Mucosa of rectum (tissue), 2 donors: ENCODE measurements at regions not wholly inside any gene's neighbourhood (a gene's known extent, or its start where the extent isn't known, plus 50 kb on each side); places are given as distances from the start of the nearest gene placed in this dataset.

Experiments used
- H3K27ac ChIP-seq, 2 donors: one replicate each; pipeline ENCODE4 v1.7.0; 2013; ENCODE audit warnings: inconsistent platforms in 2 of 2, low read depth in 2 of 2, low read length in 2 of 2
- H3K27me3 ChIP-seq, 2 donors: one replicate each; pipeline ENCODE4 v1.7.0; 2013; ENCODE audit warnings: low read length in 2 of 2; ENCODE audit not compliant: control insufficient read depth in 2 of 2, insufficient read depth in 2 of 2
- H3K36me3 ChIP-seq, 2 donors: one replicate each; pipeline ENCODE4 v1.7.0; 2013; ENCODE audit warnings: low read length in 2 of 2; ENCODE audit not compliant: control insufficient read depth in 2 of 2, insufficient read depth in 2 of 2
- H3K4me1 ChIP-seq, 2 donors: one replicate each; pipeline ENCODE4 v1.7.0; 2013; ENCODE audit warnings: low read length in 2 of 2, mild to moderate bottlenecking in 1 of 2; ENCODE audit not compliant: control insufficient read depth in 2 of 2, insufficient read depth in 2 of 2
- H3K4me3 ChIP-seq, 2 donors: one replicate each; pipeline ENCODE4 v1.7.0; 2013; ENCODE audit warnings: low read length in 2 of 2
- H3K9ac ChIP-seq, 2 donors: one replicate each; pipeline ENCODE4 v1.7.0; 2013; ENCODE audit warnings: low read length in 2 of 2, low read depth in 1 of 2, mild to moderate bottlenecking in 1 of 2
- H3K9me3 ChIP-seq, 2 donors: one replicate each; pipeline ENCODE4 v1.7.0; 2013; ENCODE audit warnings: low read length in 2 of 2; ENCODE audit not compliant: control insufficient read depth in 2 of 2
- donor health status: healthy.
- donor health status: Normal muscosa, but diverticular disease.

DNA sequence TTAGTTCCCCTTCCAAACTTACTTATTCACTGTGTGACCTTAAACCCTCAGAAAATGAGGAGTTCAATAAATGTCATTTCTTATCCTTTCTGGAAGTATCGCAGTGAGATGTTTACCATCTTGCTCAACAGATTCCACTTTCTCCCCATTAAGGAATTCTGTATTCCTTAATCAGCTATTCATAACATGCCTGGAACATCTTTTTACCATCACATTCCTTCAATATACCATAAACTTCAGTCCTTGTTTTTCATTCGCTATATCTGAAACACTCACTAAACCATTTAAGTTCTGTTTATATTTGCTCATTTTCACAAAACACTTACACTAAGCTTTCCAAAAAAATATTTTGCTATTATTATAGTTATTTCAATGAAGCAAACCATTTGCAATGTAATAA lies 1158.6 kb downstream of the CDH12 start:
- Histone ChIP-seq H3K27me3 (no peaks in the 10 kb centered on the region), H3K9me3 (no peaks in the 10 kb centered on the region), H3K27ac (no peak overlapping the region), H3K9ac (no peak overlapping the region), H3K36me3 (no peaks in the 10 kb centered on the region), H3K4me1 (no peaks in the 10 kb centered on the region), H3K4me3 (no peak overlapping the region)

GRCh38 chr5:21693591-21693990 lies 1159.6 kb downstream of the CDH12 start:
- Histone ChIP-seq H3K4me3 (no peak overlapping the region), H3K27ac (no peak overlapping the region), H3K27me3 (no peaks in the 10 kb centered on the region), H3K9me3 (no peaks in the 10 kb centered on the region), H3K9ac (no peak overlapping the region), H3K36me3 (no peaks in the 10 kb centered on the region), H3K4me1 (no peaks in the 10 kb centered on the region)

DNA sequence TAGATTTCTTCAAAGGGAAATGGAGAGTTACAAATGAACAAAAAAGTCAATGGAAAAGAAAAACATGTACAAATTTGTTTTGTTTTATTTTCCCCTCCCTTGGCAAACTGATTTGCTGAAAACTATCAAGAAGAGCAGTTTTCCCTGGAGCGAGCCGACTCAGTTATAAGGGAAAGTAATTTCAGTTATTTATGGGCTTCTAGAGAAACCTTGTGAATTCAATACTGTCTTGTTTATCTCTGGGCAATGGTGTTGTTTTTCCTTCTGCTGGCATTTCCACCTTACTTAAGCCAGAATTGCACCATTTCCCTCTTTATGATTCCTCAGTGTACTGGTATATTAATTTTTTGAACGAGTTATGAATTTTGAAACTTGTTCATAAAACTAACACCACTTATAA lies 1163.6 kb downstream of the CDH12 start:
- no peak overlapping the region for H3K9ac ChIP-seq
- no peaks in the 10 kb centered on the region for H3K4me1 ChIP-seq
- no peaks in the 10 kb centered on the region for H3K9me3 ChIP-seq
- no peaks in the 10 kb centered on the region for H3K27me3 ChIP-seq
- no peak overlapping the region for H3K27ac ChIP-seq
- H3K36me3 ChIP-seq = no peaks in the 10 kb centered on the region
- H3K4me3 ChIP-seq = no peak overlapping the region

DNA sequence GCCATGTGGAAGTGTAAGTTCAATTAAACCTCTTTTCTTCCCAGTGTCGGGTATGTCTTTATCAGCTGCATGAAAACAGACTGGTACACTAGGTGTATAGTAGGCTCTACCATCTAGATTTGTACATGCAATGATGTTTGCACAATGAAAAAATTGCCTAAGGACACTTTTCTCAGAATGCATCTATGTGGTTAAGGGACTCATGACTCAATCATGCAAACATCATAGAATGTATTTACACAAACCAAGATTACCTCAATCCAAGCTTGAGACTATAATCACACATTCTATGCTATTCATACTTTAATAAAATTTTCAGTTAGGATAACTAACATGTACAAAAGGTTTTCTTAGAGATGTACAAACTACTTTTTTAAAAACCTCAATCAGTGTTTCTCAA lies 1164.5 kb downstream of the CDH12 start:
- Histone ChIP-seq H3K4me3 (no peak overlapping the region), H3K27me3 (no peaks in the 10 kb centered on the region), H3K27ac (no peak overlapping the region), H3K4me1 (no peaks in the 10 kb centered on the region), H3K36me3 (no peaks in the 10 kb centered on the region), H3K9me3 (no peaks in the 10 kb centered on the region), H3K9ac (no peak overlapping the region)

- Histone ChIP-seq H3K27me3 (no peaks in the 10 kb centered on the region), H3K27ac (no peak overlapping the region), H3K36me3 (no peaks in the 10 kb centered on the region), H3K4me3 (no peak overlapping the region), H3K9me3 (no peaks in the 10 kb centered on the region), H3K9ac (no peak overlapping the region), H3K4me1 (no peaks in the 10 kb centered on the region)
These were observed 1165.5 kb downstream of the CDH12 start for GRCh38 chr5:21687621-21688020.

DNA sequence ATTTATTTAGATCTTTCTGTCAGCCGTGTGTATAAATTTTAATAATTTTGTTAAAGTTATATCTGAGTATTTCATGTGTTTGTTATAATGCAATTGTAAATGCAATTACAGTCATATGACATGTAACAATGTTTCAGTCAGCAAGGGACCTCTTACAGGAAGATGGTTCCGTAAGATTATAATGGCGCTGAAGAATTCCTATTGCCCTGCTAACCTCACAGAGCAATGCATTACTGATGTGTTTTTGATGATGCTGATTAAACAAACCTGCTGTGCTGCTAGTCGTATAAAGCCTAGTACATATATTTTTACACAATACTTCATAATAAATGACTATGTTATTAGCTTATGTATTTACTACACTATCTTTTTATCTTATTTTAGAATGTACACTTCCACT lies 1166.4 kb downstream of the CDH12 start:
- Histone ChIP-seq H3K9ac (no peak overlapping the region), H3K4me3 (no peak overlapping the region), H3K9me3 (no peaks in the 10 kb centered on the region), H3K27ac (no peak overlapping the region), H3K36me3 (no peaks in the 10 kb centered on the region), H3K4me1 (no peaks in the 10 kb centered on the region), H3K27me3 (no peaks in the 10 kb centered on the region)

- Histone ChIP-seq H3K36me3 (no peaks in the 10 kb centered on the region), H3K27me3 (no peaks in the 10 kb centered on the region), H3K4me1 (no peaks in the 10 kb centered on the region)
These were observed 1167.6 kb downstream of the CDH12 start for GRCh38 chr5:21685522-21685921.

DNA sequence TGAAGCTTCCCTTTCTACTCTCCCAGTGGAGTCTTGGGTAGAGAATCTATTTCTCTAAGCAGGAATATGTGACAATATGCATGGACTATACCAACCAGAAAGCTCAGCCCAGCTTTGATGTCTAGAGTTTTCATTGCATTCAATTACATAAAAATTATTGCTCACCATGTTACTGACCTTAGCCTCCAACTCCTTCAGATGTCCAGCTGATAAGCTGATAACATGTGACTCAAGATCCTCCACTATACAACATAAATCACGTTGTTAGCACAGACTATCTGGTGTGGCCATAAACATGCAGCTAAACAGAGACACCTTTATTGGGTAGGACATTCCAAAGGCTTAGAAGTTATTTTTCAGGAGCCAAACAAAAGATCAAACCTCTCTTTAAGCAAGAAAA lies 1168.2 kb downstream of the CDH12 start:
- H3K9me3 ChIP-seq = no peaks in the 10 kb centered on the region
- no peak overlapping the region for H3K27ac ChIP-seq
- no peaks in the 10 kb centered on the region for H3K27me3 ChIP-seq
- H3K4me1 ChIP-seq = no peaks in the 10 kb centered on the region
- no peak overlapping the region for H3K4me3 ChIP-seq
- H3K9ac ChIP-seq = no peak overlapping the region
- no peaks in the 10 kb centered on the region for H3K36me3 ChIP-seq

More at GRCh38 chr5:21685522-21685921, 1167.6 kb downstream of the CDH12 start:
- no peak overlapping the region for H3K4me3 ChIP-seq
- H3K27ac ChIP-seq = no peak overlapping the region
- H3K9me3 ChIP-seq = no peaks in the 10 kb centered on the region
- no peak overlapping the region for H3K9ac ChIP-seq

- Histone ChIP-seq H3K36me3 (no peaks in the 10 kb centered on the region), H3K9me3 (no peaks in the 10 kb centered on the region), H3K27ac (no peak overlapping the region), H3K9ac (no peak overlapping the region), H3K27me3 (no peaks in the 10 kb centered on the region), H3K4me1 (no peaks in the 10 kb centered on the region), H3K4me3 (no peak overlapping the region)
These were observed 1171.2 kb downstream of the CDH12 start for GRCh38 chr5:21681911-21682310.

GRCh38 chr5:21680641-21681040 lies 1172.5 kb downstream of the CDH12 start:
- Histone ChIP-seq H3K4me1 (no peaks in the 10 kb centered on the region), H3K27ac (no peak overlapping the region), H3K4me3 (no peak overlapping the region), H3K9ac (no peak overlapping the region), H3K27me3 (no peaks in the 10 kb centered on the region), H3K9me3 (no peaks in the 10 kb centered on the region), H3K36me3 (no peaks in the 10 kb centered on the region)

- Histone ChIP-seq H3K27ac (no peak overlapping the region), H3K4me1 (no peaks in the 10 kb centered on the region), H3K27me3 (no peaks in the 10 kb centered on the region), H3K9ac (no peak overlapping the region), H3K36me3 (no peaks in the 10 kb centered on the region), H3K9me3 (no peaks in the 10 kb centered on the region), H3K4me3 (no peak overlapping the region)
These were observed 1172.9 kb downstream of the CDH12 start for GRCh38 chr5:21680196-21680595.
